ENCODE measurements at regions not wholly inside any gene's neighbourhood (a gene's known extent, or its start where the extent isn't known, plus 50 kb on each side); places are given as distances from the start of the nearest gene placed in this dataset.

- TF ChIP-seq CTCF (IDR thresholded peaks at IDR 0.05; ENCODE audit: low read depth, low read length, poor library complexity, severe bottlenecking) (no peak), EZH2phosphoT487 (IDR thresholded peaks at IDR 0.05; ENCODE audit: borderline replicate concordance, low read length) (no peak)
These were observed 639.5 kb upstream of the ARRDC3 start for GRCh38 chr5:92022415-92023140.

Measured in DOHH2 (cell line).